IMR-90 (cell line): ENCODE measurements at regions not wholly inside any gene's neighbourhood (a gene's known extent, or its start where the extent isn't known, plus 50 kb on each side); places are given as distances from the start of the nearest gene placed in this dataset.

ENCODE experiments used
- ATAC-seq: fragments of 200-7000 bp; cut with Tn5 transposase; 2 replicates; pipeline ENCODE4 v1.9.1; 2020; ENCODE audit warnings: low read depth, mild to moderate bottlenecking, moderate library complexity
- BruUV-seq: library from RNA; stranded (reverse); fragments of 400-500 nt; replicated peaks from 2 replicates; lab custom pipeline; 2021; lab: Mats Ljungman, UMichigan
- CTCF ChIA-PET: fragments of 300-600 bp; formaldehyde crosslinking; extraction: SDS; loops from one replicate; lab custom pipeline; 2021; ENCODE audit warnings: antibody characterized with exemption; lab: Yijun Ruan, JAX
- POLR2A ChIA-PET: fragments of 300-600 bp; sonication (Branson Sonifier 250); formaldehyde crosslinking; loops from one replicate; lab custom pipeline; 2022; ENCODE audit warnings: antibody characterized with exemption; ENCODE audit not compliant: unreplicated experiment; lab: Charles Lee
- DNase-seq: peaks from one replicate; pipeline ENCODE4 v3.0.0; 2013
- H2AFZ ChIP-seq: replicated peaks from 2 replicates; pipeline ENCODE3; 2013; ENCODE audit warnings: low read length, mild to moderate bottlenecking; ENCODE audit not compliant: poor library complexity
- H2AK5ac ChIP-seq: 2 replicates; pipeline ENCODE4 v1.6.1; 2013; ENCODE audit warnings: low read depth, low read length, inconsistent platforms
- H2AK9ac ChIP-seq: replicated peaks from 2 replicates; pipeline ENCODE3; 2013; ENCODE audit warnings: mild to moderate bottlenecking, low read depth, low read length, moderate library complexity; ENCODE audit not compliant: poor library complexity
- H2BK120ac ChIP-seq: 2 replicates; pipeline ENCODE4 v1.6.1; 2013; ENCODE audit warnings: low read depth, low read length, inconsistent platforms
- H2BK15ac ChIP-seq: 3 replicates; pipeline ENCODE4 v1.6.1; 2013; ENCODE audit warnings: low read depth, low read length, inconsistent platforms
- H2BK20ac ChIP-seq: 2 replicates; pipeline ENCODE4 v1.6.1; 2013; ENCODE audit warnings: low read depth, mild to moderate bottlenecking, inconsistent platforms, low read length, moderate library complexity
- H2BK5ac ChIP-seq: 2 replicates; pipeline ENCODE4 v1.6.1; 2013; ENCODE audit warnings: mild to moderate bottlenecking, low read depth, low read length, inconsistent platforms; ENCODE audit not compliant: poor library complexity, severe bottlenecking
- H3K14ac ChIP-seq: replicated peaks from 2 replicates; pipeline ENCODE4 v1.6.1; 2013; ENCODE audit warnings: low read depth, low read length, inconsistent platforms
- H3K18ac ChIP-seq: 2 replicates; pipeline ENCODE4 v1.6.1; 2013; ENCODE audit warnings: low read depth, low read length, control low read depth
- H3K23ac ChIP-seq: 2 replicates; pipeline ENCODE4 v1.6.1; 2013; ENCODE audit warnings: low read depth, low read length, inconsistent platforms
- H3K27ac ChIP-seq: 2 replicates; pipeline ENCODE4 v1.5.1; 2013; ENCODE audit warnings: mild to moderate bottlenecking, control low read depth, low read length; ENCODE audit not compliant: insufficient read depth
- H3K27me3 ChIP-seq: 2 replicates; pipeline ENCODE4 v1.6.1; 2013; ENCODE audit warnings: low read length; ENCODE audit not compliant: control insufficient read depth, insufficient read depth
- H3K36me3 ChIP-seq: 2 replicates; pipeline ENCODE4 v1.6.1; 2013; ENCODE audit warnings: low read length, mixed read lengths; ENCODE audit not compliant: control insufficient read depth, insufficient read depth
- H3K4ac ChIP-seq: 2 replicates; pipeline ENCODE4 v1.6.1; 2013; ENCODE audit warnings: low read depth, low read length, inconsistent platforms
- H3K4me1 ChIP-seq: 2 replicates; pipeline ENCODE4 v1.6.1; 2013; ENCODE audit warnings: low read length, mixed read lengths; ENCODE audit not compliant: control insufficient read depth, insufficient read depth
- H3K4me2 ChIP-seq: 2 replicates; pipeline ENCODE4 v1.6.1; 2013; ENCODE audit warnings: low read depth, mild to moderate bottlenecking, control low read depth, low read length, moderate library complexity
- H3K4me3 ChIP-seq: 2 replicates; pipeline ENCODE4 v1.5.1; 2013; ENCODE audit warnings: low read depth, mild to moderate bottlenecking, control low read depth, low read length, moderate library complexity; ENCODE audit not compliant: insufficient read depth
- H3K56ac ChIP-seq: 2 replicates; pipeline ENCODE4 v1.6.1; 2013; ENCODE audit warnings: low read length, inconsistent platforms; ENCODE audit not compliant: insufficient read depth; ENCODE audit errors: extremely low read depth
- H3K79me1 ChIP-seq, 2 experiments: 2 replicates each; pipeline ENCODE4 v1.6.1; 2013; ENCODE audit warnings: low read length in 2 of 2, inconsistent platforms in 1 of 2, low read depth in 1 of 2
- H3K9ac ChIP-seq: 2 replicates; pipeline ENCODE4 v1.6.1; 2013; ENCODE audit warnings: low read depth, low read length, control low read depth
- H3K9me1 ChIP-seq: 2 replicates; pipeline ENCODE4 v1.6.1; 2013; ENCODE audit warnings: low read length, inconsistent platforms; ENCODE audit not compliant: insufficient read depth
- H3K9me3 ChIP-seq: 2 replicates; pipeline ENCODE4 v1.6.1; 2013; ENCODE audit warnings: low read length; ENCODE audit not compliant: control insufficient read depth, insufficient read depth
- H4K20me1 ChIP-seq: 2 replicates; pipeline ENCODE4 v1.6.1; 2013; ENCODE audit warnings: low read length, inconsistent platforms; ENCODE audit not compliant: insufficient read depth
- H4K5ac ChIP-seq: 2 replicates; pipeline ENCODE4 v1.6.1; 2013; ENCODE audit warnings: mild to moderate bottlenecking, low read depth, low read length, control low read depth
- H4K8ac ChIP-seq, 2 experiments: 2 replicates each; pipeline ENCODE4 v1.6.1; 2013; ENCODE audit warnings: low read depth in 2 of 2, low read length in 2 of 2, control low read depth in 1 of 2, inconsistent platforms in 1 of 2
- H4K91ac ChIP-seq: 2 replicates; pipeline ENCODE4 v1.6.1; 2013; ENCODE audit warnings: low read depth, low read length, inconsistent platforms; ENCODE audit not compliant: insufficient read depth
- BHLHE40 ChIP-seq: fragments of 150-350 bp; IDR thresholded peaks from 2 replicates; pipeline ENCODE4 v1.6.1; 2016; ENCODE audit warnings: mild to moderate bottlenecking, low read depth, low read length
- CEBPB ChIP-seq: IDR thresholded peaks from 2 replicates; pipeline ENCODE4 v1.6.1; 2012; ENCODE audit warnings: low read depth, low read length, improper control_type of control experiment
- CHD1 ChIP-seq: IDR thresholded peaks from 2 replicates; pipeline ENCODE4 v1.6.1; 2012; ENCODE audit warnings: low read depth, low read length, improper control_type of control experiment
- FOS ChIP-seq: fragments of 150-350 bp; IDR thresholded peaks from 2 replicates; pipeline ENCODE4 v1.6.1; 2016; ENCODE audit warnings: low read depth, low read length
- MAFK ChIP-seq: IDR thresholded peaks from 2 replicates; pipeline ENCODE4 v1.6.1; 2012; ENCODE audit warnings: low read depth, low read length, improper control_type of control experiment
- MAZ ChIP-seq: IDR thresholded peaks from 2 replicates; pipeline ENCODE4 v1.6.1; 2012; ENCODE audit warnings: low read depth, mild to moderate bottlenecking, low read length, improper control_type of control experiment, moderate library complexity, borderline replicate concordance
- MXI1 ChIP-seq: IDR thresholded peaks from 2 replicates; pipeline ENCODE4 v1.6.1; 2012; ENCODE audit warnings: low read depth, mild to moderate bottlenecking, low read length, moderate library complexity, borderline replicate concordance
- NFE2L2 ChIP-seq: fragments of 150-350 bp; IDR thresholded peaks from 2 replicates; pipeline ENCODE4 v1.6.1; 2016; ENCODE audit warnings: low read depth, mild to moderate bottlenecking, low read length
- POLR2A ChIP-seq: IDR thresholded peaks from 2 replicates; pipeline ENCODE4 v1.6.1; 2012; ENCODE audit warnings: mild to moderate bottlenecking, low read depth, low read length
- RAD21 ChIP-seq: IDR thresholded peaks from 2 replicates; pipeline ENCODE4 v1.6.1; 2012; ENCODE audit warnings: low read length, improper control_type of control experiment
- RCOR1 ChIP-seq: IDR thresholded peaks from 2 replicates; pipeline ENCODE4 v1.6.1; 2012; ENCODE audit warnings: mild to moderate bottlenecking, low read length, improper control_type of control experiment; ENCODE audit not compliant: insufficient replicate concordance
- RFX5 ChIP-seq: IDR thresholded peaks from 2 replicates; pipeline ENCODE4 v1.8.0; 2012; ENCODE audit warnings: low read depth, mild to moderate bottlenecking, low read length, moderate library complexity
- SMC3 ChIP-seq: fragments of 150-350 bp; IDR thresholded peaks from 2 replicates; pipeline ENCODE4 v1.6.1; 2016; ENCODE audit warnings: low read depth, mild to moderate bottlenecking, antibody characterized with exemption, low read length, moderate library complexity
- whole genome bisulfite sequencing, 2 experiments: methylation state at CpG; one replicate each; pipeline versions ENCODE4 v1.1.5 to v1.1.7; 2013; ENCODE audit warnings: missing lambda C conversion rate in 2 of 2; ENCODE audit not compliant: insufficient read length in 1 of 2; ENCODE audit errors: extremely low coverage in 2 of 2; 5-methylcytosine and 5-hydroxymethylcytosine counted together
- dilution Hi-C: fragments of 300-500 bp; cut with HindIII; formaldehyde crosslinking; loops from one replicate; pipeline ENCODE4 v1.14.3; 2018; ENCODE audit warnings: low sequenced_read_pairs; ENCODE audit not compliant: unreplicated experiment
- in situ Hi-C: fragments of 300-500 bp; cut with MboI; formaldehyde crosslinking; loops from 3 replicates; pipeline ENCODE4 v1.14.3; 2019; ENCODE audit warnings: low sequenced_read_pairs, inconsistent platforms, mixed read lengths
- intact Hi-C: fragments of 100-400 bp; cut with micrococcal nuclease; formaldehyde crosslinking; loops from 2 replicates; pipeline ENCODE4 v1.10.0; 2022
- TF ChIP-seq, protein P1 (sequence below): conservative IDR thresholded peaks from 2 replicates; pipeline ENCODE4 v1.5.1; 2012; ENCODE audit warnings: mild to moderate bottlenecking, low read depth, low read length, improper control_type of control experiment
- TF ChIP-seq, protein P2 (sequence below): fragments of 150-350 bp; IDR thresholded peaks from 2 replicates; pipeline ENCODE4 v1.6.1; 2017; ENCODE audit warnings: mild to moderate bottlenecking, antibody characterized with exemption, low read length, low read depth
- TF ChIP-seq, protein P3 (sequence below): fragments of 150-350 bp; IDR thresholded peaks from 2 replicates; pipeline ENCODE4 v1.6.1; 2016; ENCODE audit warnings: low read depth, mild to moderate bottlenecking, low read length, moderate library complexity, borderline replicate concordance

- Histone ChIP-seq H2BK15ac (no peak overlapping the region), H3K23ac (no peak overlapping the region), H3K4me2 (no peak overlapping the region), H2AFZ (no peak overlapping the region), H3K9me1 (no peaks in the 10 kb centered on the region; the same call in 1 of the 2 replicates), H3K4me1 (no peaks in the 10 kb centered on the region; the same call in 1 of the 2 replicates), H3K27me3 (no peaks in the 10 kb centered on the region), H4K5ac (no peak overlapping the region), H3K4ac (no peak overlapping the region), H2BK120ac (no peak overlapping the region), H3K4me3 (no peak overlapping the region), H4K8ac (no peak overlapping the region), H3K56ac (no peak overlapping the region), H2AK5ac (no peak overlapping the region), H3K36me3 (no peaks in the 10 kb centered on the region), H4K20me1 (no peaks in the 10 kb centered on the region), H3K79me1 (no peaks in the 10 kb centered on the region), H2BK5ac (no peak overlapping the region), H2BK20ac (no peak overlapping the region), H2AK9ac (no peak overlapping the region), H3K27ac (no peak overlapping the region), H3K18ac (no peak overlapping the region), H3K9ac (no peak overlapping the region), H3K9me3 (no peaks in the 10 kb centered on the region), H4K91ac (no peak overlapping the region), H3K14ac (no peak overlapping the region)
- ChIA-PET POLR2A (no interaction called here), CTCF (no interaction called here)
- TF ChIP-seq MXI1 (no peak), CHD1 (no peak), CEBPB (no peak), MAZ (no peak), BHLHE40 (no peak), NFE2L2 (no peak), RFX5 (no peak), FOS (no peak), RCOR1 (no peak), SMC3 (no peak), RAD21 (no peak), MAFK (no peak), POLR2A (no peak)
- TF ChIP-seq, protein P1, sequence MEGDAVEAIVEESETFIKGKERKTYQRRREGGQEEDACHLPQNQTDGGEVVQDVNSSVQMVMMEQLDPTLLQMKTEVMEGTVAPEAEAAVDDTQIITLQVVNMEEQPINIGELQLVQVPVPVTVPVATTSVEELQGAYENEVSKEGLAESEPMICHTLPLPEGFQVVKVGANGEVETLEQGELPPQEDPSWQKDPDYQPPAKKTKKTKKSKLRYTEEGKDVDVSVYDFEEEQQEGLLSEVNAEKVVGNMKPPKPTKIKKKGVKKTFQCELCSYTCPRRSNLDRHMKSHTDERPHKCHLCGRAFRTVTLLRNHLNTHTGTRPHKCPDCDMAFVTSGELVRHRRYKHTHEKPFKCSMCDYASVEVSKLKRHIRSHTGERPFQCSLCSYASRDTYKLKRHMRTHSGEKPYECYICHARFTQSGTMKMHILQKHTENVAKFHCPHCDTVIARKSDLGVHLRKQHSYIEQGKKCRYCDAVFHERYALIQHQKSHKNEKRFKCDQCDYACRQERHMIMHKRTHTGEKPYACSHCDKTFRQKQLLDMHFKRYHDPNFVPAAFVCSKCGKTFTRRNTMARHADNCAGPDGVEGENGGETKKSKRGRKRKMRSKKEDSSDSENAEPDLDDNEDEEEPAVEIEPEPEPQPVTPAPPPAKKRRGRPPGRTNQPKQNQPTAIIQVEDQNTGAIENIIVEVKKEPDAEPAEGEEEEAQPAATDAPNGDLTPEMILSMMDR: no peak
- TF ChIP-seq, protein P2, sequence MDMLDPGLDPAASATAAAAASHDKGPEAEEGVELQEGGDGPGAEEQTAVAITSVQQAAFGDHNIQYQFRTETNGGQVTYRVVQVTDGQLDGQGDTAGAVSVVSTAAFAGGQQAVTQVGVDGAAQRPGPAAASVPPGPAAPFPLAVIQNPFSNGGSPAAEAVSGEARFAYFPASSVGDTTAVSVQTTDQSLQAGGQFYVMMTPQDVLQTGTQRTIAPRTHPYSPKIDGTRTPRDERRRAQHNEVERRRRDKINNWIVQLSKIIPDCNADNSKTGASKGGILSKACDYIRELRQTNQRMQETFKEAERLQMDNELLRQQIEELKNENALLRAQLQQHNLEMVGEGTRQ: no peak
- TF ChIP-seq, protein P3, sequence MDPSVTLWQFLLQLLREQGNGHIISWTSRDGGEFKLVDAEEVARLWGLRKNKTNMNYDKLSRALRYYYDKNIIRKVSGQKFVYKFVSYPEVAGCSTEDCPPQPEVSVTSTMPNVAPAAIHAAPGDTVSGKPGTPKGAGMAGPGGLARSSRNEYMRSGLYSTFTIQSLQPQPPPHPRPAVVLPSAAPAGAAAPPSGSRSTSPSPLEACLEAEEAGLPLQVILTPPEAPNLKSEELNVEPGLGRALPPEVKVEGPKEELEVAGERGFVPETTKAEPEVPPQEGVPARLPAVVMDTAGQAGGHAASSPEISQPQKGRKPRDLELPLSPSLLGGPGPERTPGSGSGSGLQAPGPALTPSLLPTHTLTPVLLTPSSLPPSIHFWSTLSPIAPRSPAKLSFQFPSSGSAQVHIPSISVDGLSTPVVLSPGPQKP: no peak
- dilution Hi-C loops (no loop called here), intact Hi-C loops (no loop called here), in situ Hi-C loops (no loop called here)
- ATAC-seq (no peak), DNase-seq (no peak)
- BruUV-seq: no TSS peak
- no CpG with 5 or more reads among the region's 3 CpGs for WGBS, 2 experiments
Observed at GRCh38 chr1:78267513-78268218, 221.9 kb downstream of the GIPC2 start.
